ENCODE measurements at regions not wholly inside any gene's neighbourhood (a gene's known extent, or its start where the extent isn't known, plus 50 kb on each side); places are given as distances from the start of the nearest gene placed in this dataset.

- TF ChIP-seq CTCF (conservative IDR thresholded peaks at IDR 0.05; ENCODE audit: low read depth, low read length) (no peak), POLR2A (IDR thresholded peaks at IDR 0.05; ENCODE audit: low read depth, low read length) (no peak), SMC3 (IDR thresholded peaks at IDR 0.05; ENCODE audit: low read depth, low read length) (no peak), RFX5 (IDR thresholded peaks at IDR 0.05; ENCODE audit: low read depth, low read length) (no peak), MAFK (IDR thresholded peaks at IDR 0.05; ENCODE audit: low read depth, low read length) (no peak), MAZ (IDR thresholded peaks at IDR 0.05; ENCODE audit: borderline replicate concordance, low read depth, low read length) (no peak)
- TF ChIP-seq, protein P1, sequence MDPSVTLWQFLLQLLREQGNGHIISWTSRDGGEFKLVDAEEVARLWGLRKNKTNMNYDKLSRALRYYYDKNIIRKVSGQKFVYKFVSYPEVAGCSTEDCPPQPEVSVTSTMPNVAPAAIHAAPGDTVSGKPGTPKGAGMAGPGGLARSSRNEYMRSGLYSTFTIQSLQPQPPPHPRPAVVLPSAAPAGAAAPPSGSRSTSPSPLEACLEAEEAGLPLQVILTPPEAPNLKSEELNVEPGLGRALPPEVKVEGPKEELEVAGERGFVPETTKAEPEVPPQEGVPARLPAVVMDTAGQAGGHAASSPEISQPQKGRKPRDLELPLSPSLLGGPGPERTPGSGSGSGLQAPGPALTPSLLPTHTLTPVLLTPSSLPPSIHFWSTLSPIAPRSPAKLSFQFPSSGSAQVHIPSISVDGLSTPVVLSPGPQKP (IDR thresholded peaks at IDR 0.05; ENCODE audit: borderline replicate concordance, low read depth, low read length), result no peak
- TF ChIP-seq, protein P2, sequence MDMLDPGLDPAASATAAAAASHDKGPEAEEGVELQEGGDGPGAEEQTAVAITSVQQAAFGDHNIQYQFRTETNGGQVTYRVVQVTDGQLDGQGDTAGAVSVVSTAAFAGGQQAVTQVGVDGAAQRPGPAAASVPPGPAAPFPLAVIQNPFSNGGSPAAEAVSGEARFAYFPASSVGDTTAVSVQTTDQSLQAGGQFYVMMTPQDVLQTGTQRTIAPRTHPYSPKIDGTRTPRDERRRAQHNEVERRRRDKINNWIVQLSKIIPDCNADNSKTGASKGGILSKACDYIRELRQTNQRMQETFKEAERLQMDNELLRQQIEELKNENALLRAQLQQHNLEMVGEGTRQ (IDR thresholded peaks at IDR 0.05; ENCODE audit: low read depth, low read length), result no peak
These were observed 1188.5 kb upstream of the PHF14 start for GRCh38 chr7:9785211-9785610.

All from IMR-90 (cell line).